Pancreas (tissue), 10 donors: ENCODE measurements at regions not wholly inside any gene's neighbourhood (a gene's known extent, or its start where the extent isn't known, plus 50 kb on each side); places are given as distances from the start of the nearest gene placed in this dataset.

ENCODE experiments used
- ATAC-seq, 4 donors: fragments of 200-7000 bp; cut with Tn5 transposase; one replicate each; pipeline versions ENCODE4 v1.8.0 to v1.9.1; 2020; ENCODE audit warnings: mild to moderate bottlenecking in 4 of 4, moderate library complexity in 4 of 4
- DNase-seq, 6 donors: peaks; one replicate each; pipeline ENCODE4 v3.0.0-alpha.2; 2020
- FAIRE-seq: peaks from 2 replicates; lab custom pipeline; 2012; peaks lifted over from hg19 to GRCh38; lab: Jason Lieb, UNC
- H3K27ac ChIP-seq, 4 donors: fragments of 200-600 bp; sonication (generic); 1 replicate in 3 of 4; 2 replicates in 1 of 4; pipeline versions ENCODE4 v1.5.0 to v1.8.0; 2020
- H3K27me3 ChIP-seq, 4 donors: fragments of 200-600 bp; one replicate each; pipeline ENCODE4 v1.8.0; 2021
- H3K36me3 ChIP-seq, 3 donors: fragments of 200-600 bp; sonication (generic) in 1 of 3; one replicate each; pipeline versions ENCODE4 v1.5.0 to v1.8.0; 2020 to 2021
- H3K4me1 ChIP-seq, 3 donors: fragments of 200-600 bp; one replicate each; pipeline ENCODE4 v1.8.0; 2021
- H3K4me3 ChIP-seq, 4 donors: fragments of 200-600 bp; sonication (generic) in 2 of 4; one replicate each; pipeline versions ENCODE4 v1.5.0 to v1.8.0; 2020 to 2021
- H3K9me3 ChIP-seq, 4 donors: fragments of 200-600 bp; one replicate each; pipeline ENCODE4 v1.8.0; 2021
- WGBS, 2 donors: extraction: QIAGEN DNeasy Blood & Tissue Kit; methylation state at CpG; one replicate each; pipeline ENCODE4 v1.1.7; 2013; 5-methylcytosine and 5-hydroxymethylcytosine counted together
- intact Hi-C, 3 donors: fragments of 100-400 bp; cut with DNase I; formaldehyde crosslinking; loops; one replicate each; pipeline versions ENCODE4 v1.11.1 to v1.14.2; 2022
- TF ChIP-seq, protein P1 (sequence below), 4 donors: fragments of 200-600 bp; sonication (generic) in 3 of 4; IDR thresholded peaks; one replicate each; pipeline versions ENCODE4 v1.5.0 to v1.8.0; 2021; ENCODE audit warnings: antibody characterized with exemption in 4 of 4
- donor health status: healthy with polysubstance abuse.
- donor health status: DM: no; HTN: no; CAD: no; lungs with moderate emphysema.
- donor health status: DM: no; HTN: no; CAD: no.
- donor health status: control.
- donor health status: control.
- donor health status: Bipolar disorder and iron deficiency.
- donor health status: DM: yes; HTN: yes; CAD: no.
- donor health status: DM: no; HTN: no; CAD: no.
- donor health status: DM: no; HTN: no; CAD: no.
- donor health status: DM: yes; HTN: yes; CAD: no.

DNA sequence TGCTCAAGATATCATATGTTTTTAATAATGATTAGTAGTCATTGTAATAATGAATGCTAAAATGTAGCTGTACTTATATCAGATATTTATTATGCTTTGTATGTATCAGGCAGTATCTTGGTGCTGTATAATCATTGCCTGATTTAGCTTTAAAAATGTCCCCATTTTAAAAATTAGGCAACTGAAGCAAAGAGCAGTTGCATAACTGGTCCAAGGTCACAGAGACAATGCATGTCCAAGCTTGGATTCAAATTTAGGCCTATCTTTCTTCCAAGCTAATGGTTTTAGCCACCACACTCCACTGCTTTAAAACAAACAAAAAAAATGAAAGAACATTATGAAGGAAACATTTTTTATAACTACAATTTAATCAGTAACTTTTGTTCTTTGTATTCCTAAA is 725.8 kb upstream of the RAG2 start:
- FAIRE-seq, result no peak
- intact Hi-C loops, result no loop called here
- no peak for DNase-seq
- no peaks in the 10 kb centered on the region for H3K9me3 ChIP-seq
- ATAC-seq, result no peak
- H3K36me3 ChIP-seq, result no peaks in the 10 kb centered on the region
- H3K27ac ChIP-seq, result no peak overlapping the region
- H3K4me3 ChIP-seq, result no peak overlapping the region
- no peaks in the 10 kb centered on the region for H3K4me1 ChIP-seq
- TF ChIP-seq, protein P1, sequence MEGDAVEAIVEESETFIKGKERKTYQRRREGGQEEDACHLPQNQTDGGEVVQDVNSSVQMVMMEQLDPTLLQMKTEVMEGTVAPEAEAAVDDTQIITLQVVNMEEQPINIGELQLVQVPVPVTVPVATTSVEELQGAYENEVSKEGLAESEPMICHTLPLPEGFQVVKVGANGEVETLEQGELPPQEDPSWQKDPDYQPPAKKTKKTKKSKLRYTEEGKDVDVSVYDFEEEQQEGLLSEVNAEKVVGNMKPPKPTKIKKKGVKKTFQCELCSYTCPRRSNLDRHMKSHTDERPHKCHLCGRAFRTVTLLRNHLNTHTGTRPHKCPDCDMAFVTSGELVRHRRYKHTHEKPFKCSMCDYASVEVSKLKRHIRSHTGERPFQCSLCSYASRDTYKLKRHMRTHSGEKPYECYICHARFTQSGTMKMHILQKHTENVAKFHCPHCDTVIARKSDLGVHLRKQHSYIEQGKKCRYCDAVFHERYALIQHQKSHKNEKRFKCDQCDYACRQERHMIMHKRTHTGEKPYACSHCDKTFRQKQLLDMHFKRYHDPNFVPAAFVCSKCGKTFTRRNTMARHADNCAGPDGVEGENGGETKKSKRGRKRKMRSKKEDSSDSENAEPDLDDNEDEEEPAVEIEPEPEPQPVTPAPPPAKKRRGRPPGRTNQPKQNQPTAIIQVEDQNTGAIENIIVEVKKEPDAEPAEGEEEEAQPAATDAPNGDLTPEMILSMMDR (IDR thresholded peaks at IDR 0.05), result no peak
- H3K27me3 ChIP-seq, result no peaks in the 10 kb centered on the region

- 53 to 66% methylated on average over 8 of the region's 8 CpGs for WGBS, 2 donors
- H3K27ac ChIP-seq, result no peak overlapping the region
- no peak for FAIRE-seq
- ATAC-seq, result no peak
- no peak overlapping the region for H3K4me3 ChIP-seq
- TF ChIP-seq, protein P1 (IDR thresholded peaks at IDR 0.05), result no peak
- no peaks in the 10 kb centered on the region for H3K27me3 ChIP-seq
- intact Hi-C loops, result no loop called here
- no peaks in the 10 kb centered on the region for H3K4me1 ChIP-seq
- H3K9me3 ChIP-seq, result no peaks in the 10 kb centered on the region
- H3K36me3 ChIP-seq, result no peaks in the 10 kb centered on the region
- DNase-seq, result no peak
Measured at GRCh38 chr11:37322333-37323194, 724.5 kb upstream of the RAG2 start.

DNA sequence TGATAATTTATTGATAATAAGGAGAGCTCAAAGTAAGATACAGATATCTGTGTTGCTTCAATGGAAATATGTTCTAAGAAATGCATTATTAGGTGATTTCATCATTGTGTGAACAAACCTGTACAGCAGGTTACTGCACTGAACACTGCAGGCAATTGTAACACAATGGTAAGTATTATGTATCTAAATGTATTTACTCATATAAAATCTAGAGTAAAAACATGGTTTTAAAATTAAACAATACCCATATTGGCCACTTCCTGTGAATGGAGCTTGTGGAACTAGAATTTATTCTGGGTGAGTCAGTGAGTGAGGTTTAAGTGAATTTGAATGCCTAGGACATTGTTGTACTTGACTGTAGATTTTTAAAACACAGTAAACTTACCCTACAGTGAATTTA is 722.9 kb upstream of the RAG2 start:
- FAIRE-seq (no peak), ATAC-seq (no peak), DNase-seq (no peak)
- no peaks in the 10 kb centered on the region for H3K36me3 ChIP-seq
- H3K4me1 ChIP-seq, result no peaks in the 10 kb centered on the region
- no peak overlapping the region for H3K4me3 ChIP-seq
- intact Hi-C loops, result no loop called here
- TF ChIP-seq, protein P1 (IDR thresholded peaks at IDR 0.05), result no peak
- H3K9me3 ChIP-seq, result no peaks in the 10 kb centered on the region
- H3K27me3 ChIP-seq, result no peaks in the 10 kb centered on the region
- no peak overlapping the region for H3K27ac ChIP-seq

GRCh38 chr11:37317803-37318202 is 719.8 kb upstream of the RAG2 start:
- FAIRE-seq, result no peak
- TF ChIP-seq, protein P1 (IDR thresholded peaks at IDR 0.05), result no peak
- Histone ChIP-seq H3K27ac (no peak overlapping the region), H3K36me3 (no peaks in the 10 kb centered on the region), H3K9me3 (no peaks in the 10 kb centered on the region), H3K4me3 (no peak overlapping the region), H3K4me1 (no peaks in the 10 kb centered on the region), H3K27me3 (no peaks in the 10 kb centered on the region)
- intact Hi-C loops, result no loop called here
- WGBS, 2 donors, result 47 to 77% methylated on average over 1 of the region's 1 CpG
- no peak for DNase-seq
- ATAC-seq, result no peak

DNA sequence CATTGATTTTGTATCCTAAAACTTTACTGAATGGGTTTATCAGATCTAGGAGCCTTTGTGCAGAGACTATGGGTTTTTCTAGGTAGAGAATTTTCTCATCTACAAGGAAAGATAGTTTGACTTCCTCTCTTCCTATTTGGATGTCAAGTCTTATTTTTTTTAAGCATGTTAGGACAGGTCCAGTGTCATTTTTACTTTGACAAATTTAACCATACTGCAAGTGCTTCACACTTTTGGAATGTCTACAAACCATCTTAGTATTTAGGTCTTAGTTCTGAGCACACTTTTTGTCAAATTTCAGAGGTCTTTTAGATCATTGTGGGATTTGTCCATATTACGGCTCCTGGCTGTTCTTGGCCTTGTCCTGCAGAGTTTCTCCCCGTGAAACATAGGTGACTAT is 715.2 kb upstream of the RAG2 start:
- H3K4me1 ChIP-seq, result no peaks in the 10 kb centered on the region
- FAIRE-seq (no peak), ATAC-seq (no peak), DNase-seq (no peak)
- H3K4me3 ChIP-seq, result no peak overlapping the region
- intact Hi-C loops, result no loop called here
- no peaks in the 10 kb centered on the region for H3K27me3 ChIP-seq
- TF ChIP-seq, protein P1 (IDR thresholded peaks at IDR 0.05), result no peak
- no peak overlapping the region for H3K27ac ChIP-seq
- no peaks in the 10 kb centered on the region for H3K36me3 ChIP-seq
- H3K9me3 ChIP-seq, result no peaks in the 10 kb centered on the region
- WGBS, 2 donors, result 54 to 75% methylated on average over 2 of the region's 2 CpGs
